WTC11 (cell line): ENCODE measurements at regions not wholly inside any gene's neighbourhood (a gene's known extent, or its start where the extent isn't known, plus 50 kb on each side); places are given as distances from the start of the nearest gene placed in this dataset.

Source experiments
- ATAC-seq: fragments of 200-7000 bp; cut with Tn5 transposase; 2 replicates; pipeline ENCODE4 v1.10.0; 2021; ENCODE audit warnings: mild to moderate bottlenecking, moderate library complexity
- CTCF ChIA-PET: fragments of 300-600 bp; sonication (Branson Sonifier 250); formaldehyde crosslinking; loops from one replicate; lab custom pipeline; 2021; ENCODE audit warnings: antibody characterized with exemption; lab: Charles Lee
- POLR2A ChIA-PET: fragments of 350-600 bp; sonication (Branson Sonifier 250); formaldehyde crosslinking; loops from one replicate; lab custom pipeline; 2021; ENCODE audit warnings: antibody characterized with exemption; lab: Charles Lee
- DNase-seq: peaks from one replicate; pipeline ENCODE4 v3.0.0; 2021; ENCODE audit warnings: low spot score
- H3K27ac Mint-ChIP-seq: 2 replicates; pipeline ENCODE4 v1.8.0; 2021; ENCODE audit warnings: mixed read lengths
- H3K27me3 Mint-ChIP-seq: 2 replicates; pipeline ENCODE4 v1.8.0; 2021; ENCODE audit warnings: low read depth, mild to moderate bottlenecking, moderate library complexity, mixed read lengths
- H3K36me3 Mint-ChIP-seq: 2 replicates; pipeline ENCODE4 v1.8.0; 2021; ENCODE audit warnings: mixed read lengths
- H3K4me1 Mint-ChIP-seq: 2 replicates; pipeline ENCODE4 v1.8.0; 2022; ENCODE audit warnings: mixed read lengths
- H3K4me3 Mint-ChIP-seq: 2 replicates; pipeline ENCODE4 v1.8.0; 2021; ENCODE audit warnings: mild to moderate bottlenecking, moderate library complexity, mixed read lengths
- H3K9me3 Mint-ChIP-seq: 2 replicates; pipeline ENCODE4 v1.8.0; 2021; ENCODE audit warnings: mixed read lengths
- AR ChIP-seq: fragments of 250-450 bp; sonication (Bioruptor Pico); IDR thresholded peaks from 2 replicates; pipeline ENCODE4 v1.9.0; 2021; ENCODE audit warnings: mild to moderate bottlenecking
- CDX4 ChIP-seq: fragments of 250-450 bp; sonication (Bioruptor Pico); IDR thresholded peaks from 2 replicates; pipeline ENCODE4 v1.9.0; 2021; ENCODE audit warnings: moderate library complexity, mild to moderate bottlenecking, inconsistent platforms, borderline replicate concordance
- ELF4 ChIP-seq: sonication (generic); formaldehyde crosslinking; IDR thresholded peaks from 2 replicates; pipeline ENCODE4 v1.8.1; 2022; ENCODE audit warnings: low read depth, mild to moderate bottlenecking, moderate library complexity, missing genetic modification reagents
- FOXJ3 ChIP-seq: sonication (generic); formaldehyde crosslinking; IDR thresholded peaks from 2 replicates; pipeline ENCODE4 v1.9.0; 2021; ENCODE audit warnings: missing genetic modification reagents, mild to moderate bottlenecking, borderline replicate concordance
- GRHL2 ChIP-seq: fragments of 250-450 bp; sonication (Bioruptor Pico); IDR thresholded peaks from 2 replicates; pipeline ENCODE4 v1.8.0; 2022; ENCODE audit warnings: mild to moderate bottlenecking, moderate library complexity; ENCODE audit not compliant: insufficient replicate concordance, severe bottlenecking
- GTF2I ChIP-seq: fragments of 250-450 bp; sonication (Bioruptor Pico); conservative IDR thresholded peaks from 2 replicates; pipeline ENCODE4 v1.4.0; 2021; ENCODE audit warnings: mild to moderate bottlenecking
- IRF2 ChIP-seq: sonication (generic); formaldehyde crosslinking; IDR thresholded peaks from 2 replicates; pipeline ENCODE4 v1.8.0; 2022; ENCODE audit warnings: low read depth, missing genetic modification reagents, borderline replicate concordance
- SMAD3 ChIP-seq: sonication (generic); formaldehyde crosslinking; IDR thresholded peaks from 2 replicates; pipeline ENCODE4 v1.8.0; 2022; ENCODE audit warnings: missing genetic modification reagents, mild to moderate bottlenecking, borderline replicate concordance
- SOX15 ChIP-seq: fragments of 250-450 bp; sonication (Bioruptor Pico); IDR thresholded peaks from 2 replicates; pipeline ENCODE4 v1.9.0; 2021; ENCODE audit warnings: mild to moderate bottlenecking
- SP1 ChIP-seq: sonication (generic); formaldehyde crosslinking; conservative IDR thresholded peaks from 2 replicates; pipeline ENCODE4 v1.8.1; 2022; ENCODE audit warnings: missing genetic modification reagents
- TEAD4 ChIP-seq: sonication (generic); formaldehyde crosslinking; IDR thresholded peaks from 2 replicates; pipeline ENCODE4 v1.8.0; 2022; ENCODE audit warnings: mild to moderate bottlenecking, missing genetic modification reagents
- ZNF263 ChIP-seq: sonication (generic); formaldehyde crosslinking; IDR thresholded peaks from 2 replicates; pipeline ENCODE4 v1.8.1; 2022; ENCODE audit warnings: low read depth, mild to moderate bottlenecking, moderate library complexity, missing genetic modification reagents
- ZNF281 ChIP-seq: sonication (generic); formaldehyde crosslinking; IDR thresholded peaks from 2 replicates; pipeline ENCODE4 v1.8.0; 2023; ENCODE audit warnings: mild to moderate bottlenecking, missing genetic modification reagents
- ZNF396 ChIP-seq: fragments of 250-450 bp; sonication (Bioruptor Pico); IDR thresholded peaks from 2 replicates; pipeline ENCODE4 v1.8.0; 2021; ENCODE audit warnings: mild to moderate bottlenecking, moderate library complexity, borderline replicate concordance
- TF ChIP-seq, protein P1 (sequence below): sonication (generic); formaldehyde crosslinking; IDR thresholded peaks from 2 replicates; pipeline ENCODE4 v1.8.1; 2023; ENCODE audit warnings: mild to moderate bottlenecking, missing genetic modification reagents, moderate library complexity
- TF ChIP-seq, protein P2 (sequence below): sonication (generic); formaldehyde crosslinking; IDR thresholded peaks from 2 replicates; pipeline ENCODE4 v1.8.0; 2022; ENCODE audit warnings: mild to moderate bottlenecking, missing genetic modification reagents
- TF ChIP-seq, protein P3 (sequence below): fragments of 250-450 bp; sonication (Bioruptor Pico); IDR thresholded peaks from 2 replicates; pipeline ENCODE4 v2.1.2; 2022; ENCODE audit warnings: mild to moderate bottlenecking, moderate library complexity

GRCh38 chr2:236363711-236364277 lies 99.6 kb upstream of the ASB18 start (continued):
- TF ChIP-seq AR = no peak

GRCh38 chr2:236365258-236366048 lies 101.2 kb upstream of the ASB18 start:
- CTCF ChIA-PET = no interaction called here

GRCh38 chr2:236366049-236366387 lies 101.8 kb upstream of the ASB18 start:
- ATAC-seq (no peak), DNase-seq (no peak)
- H3K9me3 Mint-ChIP-seq = no peaks in the 10 kb centered on the region
- ChIA-PET CTCF (no interaction called here), POLR2A (no interaction called here)
- no peak overlapping the region for H3K4me3 Mint-ChIP-seq
- no peaks in the 10 kb centered on the region for H3K36me3 Mint-ChIP-seq
- no peaks in the 10 kb centered on the region for H3K27me3 Mint-ChIP-seq
- TF ChIP-seq, protein P1, sequence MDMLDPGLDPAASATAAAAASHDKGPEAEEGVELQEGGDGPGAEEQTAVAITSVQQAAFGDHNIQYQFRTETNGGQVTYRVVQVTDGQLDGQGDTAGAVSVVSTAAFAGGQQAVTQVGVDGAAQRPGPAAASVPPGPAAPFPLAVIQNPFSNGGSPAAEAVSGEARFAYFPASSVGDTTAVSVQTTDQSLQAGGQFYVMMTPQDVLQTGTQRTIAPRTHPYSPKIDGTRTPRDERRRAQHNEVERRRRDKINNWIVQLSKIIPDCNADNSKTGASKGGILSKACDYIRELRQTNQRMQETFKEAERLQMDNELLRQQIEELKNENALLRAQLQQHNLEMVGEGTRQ (CRISPR knock-in tag) = no peak
- no peak for TF ChIP-seq ZNF281 (CRISPR knock-in tag)
- TF ChIP-seq, protein P2, sequence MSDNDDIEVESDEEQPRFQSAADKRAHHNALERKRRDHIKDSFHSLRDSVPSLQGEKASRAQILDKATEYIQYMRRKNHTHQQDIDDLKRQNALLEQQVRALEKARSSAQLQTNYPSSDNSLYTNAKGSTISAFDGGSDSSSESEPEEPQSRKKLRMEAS (CRISPR knock-in tag) = no peak
- no peak for TF ChIP-seq SOX15 (CRISPR knock-in tag)
- no peak for TF ChIP-seq ZNF263 (CRISPR knock-in tag)
- no peak for TF ChIP-seq ELF4 (CRISPR knock-in tag)
- no peak for TF ChIP-seq FOXJ3 (CRISPR knock-in tag)
- no peak for TF ChIP-seq CDX4 (CRISPR knock-in tag)
- TF ChIP-seq GRHL2 (CRISPR knock-in tag) = no peak
- no peak for TF ChIP-seq TEAD4 (CRISPR knock-in tag)
- no peak for TF ChIP-seq SMAD3
- TF ChIP-seq GTF2I (CRISPR knock-in tag) = no peak
- no peak for TF ChIP-seq AR
- TF ChIP-seq IRF2 (CRISPR knock-in tag) = no peak
- no peak for TF ChIP-seq SP1 (CRISPR knock-in tag)
- no peak for TF ChIP-seq ZNF396 (CRISPR knock-in tag)
- H3K4me1 Mint-ChIP-seq = 0 out of 2 replicates have a peak, but pooled peaks cover 4% of the 10 kb centered on the region
- H3K27ac Mint-ChIP-seq = no peak overlapping the region

More at GRCh38 chr2:236365258-236366048, 101.2 kb upstream of the ASB18 start:
- TF ChIP-seq, protein P3, sequence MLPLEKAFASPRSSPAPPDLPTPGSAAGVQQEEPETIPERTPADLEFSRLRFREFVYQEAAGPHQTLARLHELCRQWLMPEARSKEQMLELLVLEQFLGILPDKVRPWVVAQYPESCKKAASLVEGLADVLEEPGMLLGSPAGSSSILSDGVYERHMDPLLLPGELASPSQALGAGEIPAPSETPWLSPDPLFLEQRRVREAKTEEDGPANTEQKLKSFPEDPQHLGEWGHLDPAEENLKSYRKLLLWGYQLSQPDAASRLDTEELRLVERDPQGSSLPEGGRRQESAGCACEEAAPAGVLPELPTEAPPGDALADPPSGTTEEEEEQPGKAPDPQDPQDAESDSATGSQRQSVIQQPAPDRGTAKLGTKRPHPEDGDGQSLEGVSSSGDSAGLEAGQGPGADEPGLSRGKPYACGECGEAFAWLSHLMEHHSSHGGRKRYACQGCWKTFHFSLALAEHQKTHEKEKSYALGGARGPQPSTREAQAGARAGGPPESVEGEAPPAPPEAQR (CRISPR knock-in tag) = no peak
- no peak overlapping the region for H3K27ac Mint-ChIP-seq
- ATAC-seq = no peak
- POLR2A ChIA-PET = no interaction called here
- 0 out of 2 replicates have a peak, but pooled peaks cover 4% of the 10 kb centered on the region for H3K4me1 Mint-ChIP-seq
- DNase-seq = no peak
- no peaks in the 10 kb centered on the region for H3K36me3 Mint-ChIP-seq
- H3K4me3 Mint-ChIP-seq = no peak overlapping the region
- no peaks in the 10 kb centered on the region for H3K9me3 Mint-ChIP-seq
- H3K27me3 Mint-ChIP-seq = no peaks in the 10 kb centered on the region
